ENCODE measurements at regions not wholly inside any gene's neighbourhood (a gene's known extent, or its start where the extent isn't known, plus 50 kb on each side); places are given as distances from the start of the nearest gene placed in this dataset.

- no peak overlapping the region for H3K4me3 ChIP-seq (ENCODE audit: low read depth, low read length)
- DNase-seq (ENCODE audit: low read depth) = no peak
- no peak for TF ChIP-seq CTCF (IDR thresholded peaks at IDR 0.05; ENCODE audit: control insufficient read depth, extremely low read depth, insufficient read depth)
Observed at GRCh38 chr2:183267148-183267827, 143.0 kb downstream of the NUP35 start.

- no peak for DNase-seq (ENCODE audit: low read depth)
- no peak for TF ChIP-seq CTCF (IDR thresholded peaks at IDR 0.05; ENCODE audit: control insufficient read depth, extremely low read depth, insufficient read depth)
- no peak overlapping the region for H3K4me3 ChIP-seq (ENCODE audit: low read depth, low read length)
Observed at GRCh38 chr2:183269956-183270355, 145.7 kb downstream of the NUP35 start.

GRCh38 chr2:183283209-183283608 is 159.0 kb downstream of the NUP35 start:
- no peak for TF ChIP-seq CTCF (IDR thresholded peaks at IDR 0.05; ENCODE audit: control insufficient read depth, extremely low read depth, insufficient read depth)
- no peak overlapping the region for H3K4me3 ChIP-seq (ENCODE audit: low read depth, low read length)
- no peak for DNase-seq (ENCODE audit: low read depth)

GRCh38 chr2:183284606-183285005 is 160.4 kb downstream of the NUP35 start:
- no peak for DNase-seq (ENCODE audit: low read depth)
- TF ChIP-seq CTCF (IDR thresholded peaks at IDR 0.05; ENCODE audit: control insufficient read depth, extremely low read depth, insufficient read depth) = no peak
- H3K4me3 ChIP-seq (ENCODE audit: low read depth, low read length) = no peak overlapping the region

GRCh38 chr2:183291436-183291835 is 167.2 kb downstream of the NUP35 start:
- no peak for TF ChIP-seq CTCF (IDR thresholded peaks at IDR 0.05; ENCODE audit: control insufficient read depth, extremely low read depth, insufficient read depth)
- no peak overlapping the region for H3K4me3 ChIP-seq (ENCODE audit: low read depth, low read length)
- DNase-seq (ENCODE audit: low read depth) = no peak

- TF ChIP-seq CTCF (IDR thresholded peaks at IDR 0.05; ENCODE audit: control insufficient read depth, extremely low read depth, insufficient read depth) = no peak
- DNase-seq (ENCODE audit: low read depth) = no peak
- no peak overlapping the region for H3K4me3 ChIP-seq (ENCODE audit: low read depth, low read length)
Observed at GRCh38 chr2:183292028-183292427, 167.8 kb downstream of the NUP35 start.

GRCh38 chr2:183339311-183339710 is 215.1 kb downstream of the NUP35 start:
- no peak overlapping the region for H3K4me3 ChIP-seq (ENCODE audit: low read depth, low read length)
- TF ChIP-seq CTCF (IDR thresholded peaks at IDR 0.05; ENCODE audit: control insufficient read depth, extremely low read depth, insufficient read depth) = no peak
- no peak for DNase-seq (ENCODE audit: low read depth)

Data from LNCaP clone FGC (cell line).